Left ventricle myocardium inferior (tissue), 1 donor: ENCODE measurements at regions not wholly inside any gene's neighbourhood (a gene's known extent, or its start where the extent isn't known, plus 50 kb on each side); places are given as distances from the start of the nearest gene placed in this dataset.

ENCODE experiments used
- DNase-seq: peaks from one replicate; pipeline ENCODE4 v3.0.0-alpha.2; 2020
- H3K27ac ChIP-seq: fragments of 200-600 bp; replicated peaks from 2 replicates; pipeline ENCODE4 v1.8.0; 2021
- H3K27me3 ChIP-seq: fragments of 200-600 bp; 2 replicates; pipeline ENCODE4 v1.8.0; 2021; ENCODE audit warnings: low read depth
- H3K36me3 ChIP-seq: fragments of 200-600 bp; 2 replicates; pipeline ENCODE4 v1.8.0; 2021
- H3K4me1 ChIP-seq: fragments of 200-600 bp; 2 replicates; pipeline ENCODE4 v1.8.0; 2021
- H3K4me3 ChIP-seq: fragments of 200-600 bp; 2 replicates; pipeline ENCODE4 v1.8.0; 2021; ENCODE audit warnings: mild to moderate bottlenecking, moderate library complexity
- H3K9me3 ChIP-seq: fragments of 200-600 bp; replicated peaks from 2 replicates; pipeline ENCODE4 v1.8.0; 2021
- intact Hi-C: fragments of 100-400 bp; cut with micrococcal nuclease; formaldehyde crosslinking; loops from one replicate; pipeline ENCODE4 v1.11.0; 2022
- TF ChIP-seq, protein P1 (sequence below): fragments of 200-600 bp; IDR thresholded peaks from 2 replicates; pipeline ENCODE4 v1.8.0; 2021; ENCODE audit warnings: antibody characterized with exemption, mild to moderate bottlenecking, borderline replicate concordance
- donor health status: DM: no; HTN: yes; CAD: no; lungs with severe emphysema.

DNA sequence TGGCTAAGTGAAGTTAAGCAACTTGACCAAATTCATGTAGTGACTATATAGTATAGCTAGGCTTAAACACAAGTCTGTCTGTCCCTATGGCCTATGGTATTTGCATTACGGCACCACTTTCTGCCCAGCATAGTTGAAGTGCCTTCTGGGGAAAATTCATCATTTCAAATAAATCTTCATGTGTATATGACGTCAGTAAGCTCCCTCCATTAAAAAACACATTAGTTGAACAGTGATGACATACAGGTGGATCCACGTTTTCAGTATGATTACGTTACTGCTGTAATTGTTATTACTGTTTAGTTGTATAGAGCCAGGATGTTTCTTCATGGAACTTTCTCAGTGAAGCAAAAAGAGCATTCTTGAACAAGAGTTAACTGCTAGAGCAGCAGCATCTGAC is 96.2 kb downstream of the TENT5A start:
- intact Hi-C loops: no loop called here
- TF ChIP-seq, protein P1, sequence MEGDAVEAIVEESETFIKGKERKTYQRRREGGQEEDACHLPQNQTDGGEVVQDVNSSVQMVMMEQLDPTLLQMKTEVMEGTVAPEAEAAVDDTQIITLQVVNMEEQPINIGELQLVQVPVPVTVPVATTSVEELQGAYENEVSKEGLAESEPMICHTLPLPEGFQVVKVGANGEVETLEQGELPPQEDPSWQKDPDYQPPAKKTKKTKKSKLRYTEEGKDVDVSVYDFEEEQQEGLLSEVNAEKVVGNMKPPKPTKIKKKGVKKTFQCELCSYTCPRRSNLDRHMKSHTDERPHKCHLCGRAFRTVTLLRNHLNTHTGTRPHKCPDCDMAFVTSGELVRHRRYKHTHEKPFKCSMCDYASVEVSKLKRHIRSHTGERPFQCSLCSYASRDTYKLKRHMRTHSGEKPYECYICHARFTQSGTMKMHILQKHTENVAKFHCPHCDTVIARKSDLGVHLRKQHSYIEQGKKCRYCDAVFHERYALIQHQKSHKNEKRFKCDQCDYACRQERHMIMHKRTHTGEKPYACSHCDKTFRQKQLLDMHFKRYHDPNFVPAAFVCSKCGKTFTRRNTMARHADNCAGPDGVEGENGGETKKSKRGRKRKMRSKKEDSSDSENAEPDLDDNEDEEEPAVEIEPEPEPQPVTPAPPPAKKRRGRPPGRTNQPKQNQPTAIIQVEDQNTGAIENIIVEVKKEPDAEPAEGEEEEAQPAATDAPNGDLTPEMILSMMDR: no peak
- no peaks in the 10 kb centered on the region for H3K4me1 ChIP-seq
- DNase-seq: no peak
- no peaks in the 10 kb centered on the region for H3K36me3 ChIP-seq
- H3K27ac ChIP-seq: no peak overlapping the region
- no peak overlapping the region for H3K4me3 ChIP-seq
- H3K27me3 ChIP-seq: no peaks in the 10 kb centered on the region
- H3K9me3 ChIP-seq: no peaks in the 10 kb centered on the region

DNA sequence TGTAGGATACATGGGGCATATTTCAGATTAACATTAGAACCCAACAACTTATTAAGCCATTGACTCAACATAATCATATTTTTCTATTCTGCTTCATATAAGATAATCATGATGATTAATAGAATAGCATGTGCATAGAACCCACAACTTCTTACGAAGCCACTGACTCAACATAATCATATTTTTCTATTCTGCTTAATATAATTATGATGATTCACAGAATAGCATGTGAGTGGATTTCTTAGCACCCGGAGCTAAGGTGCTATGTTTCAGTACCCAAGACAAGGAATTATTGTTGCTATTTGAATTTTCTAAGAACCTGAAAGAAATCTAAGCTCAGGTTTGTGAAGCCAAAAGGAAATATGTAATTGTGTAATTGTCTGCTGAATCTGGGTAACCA is 96.8 kb downstream of the TENT5A start:
- Histone ChIP-seq H3K4me1 (no peaks in the 10 kb centered on the region), H3K36me3 (no peaks in the 10 kb centered on the region), H3K27me3 (no peaks in the 10 kb centered on the region), H3K4me3 (no peak overlapping the region), H3K9me3 (no peaks in the 10 kb centered on the region), H3K27ac (no peak overlapping the region)
- intact Hi-C loops: no loop called here
- DNase-seq: no peak
- TF ChIP-seq, protein P1: no peak

DNA sequence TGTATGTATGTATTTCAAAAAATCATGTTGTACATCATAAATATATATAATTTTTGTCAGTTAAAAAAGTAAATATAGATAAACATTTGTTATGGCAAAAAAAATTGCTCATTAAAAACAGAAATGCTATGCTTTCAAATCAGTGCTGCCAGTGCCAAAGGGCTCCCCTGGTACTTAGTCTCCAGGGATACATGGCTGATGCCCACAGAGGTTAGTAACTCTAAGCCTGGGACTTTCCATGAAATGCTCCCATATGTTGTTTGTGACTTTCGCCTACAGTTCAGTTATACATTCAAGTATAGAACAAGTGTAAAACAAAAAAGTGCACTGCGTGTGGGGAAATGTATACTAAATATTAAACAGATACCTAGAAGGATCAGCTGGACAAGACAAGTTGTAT is 104.0 kb downstream of the TENT5A start:
- no peak overlapping the region for H3K4me3 ChIP-seq
- H3K9me3 ChIP-seq: peaks cover 6% of the 10 kb centered on the region
- no peaks in the 10 kb centered on the region for H3K36me3 ChIP-seq
- no peak overlapping the region for H3K27ac ChIP-seq
- intact Hi-C loops: no loop called here
- no peaks in the 10 kb centered on the region for H3K27me3 ChIP-seq
- DNase-seq: no peak
- peaks cover 6% of the 10 kb centered on the region for H3K4me1 ChIP-seq
- TF ChIP-seq, protein P1: no peak

GRCh38 chr6:81643156-81643555 is 109.3 kb downstream of the TENT5A start:
- DNase-seq: no peak
- H3K4me1 ChIP-seq: peaks cover 6% of the 10 kb centered on the region
- H3K27ac ChIP-seq: no peak overlapping the region
- H3K27me3 ChIP-seq: no peaks in the 10 kb centered on the region
- H3K4me3 ChIP-seq: no peak overlapping the region
- TF ChIP-seq, protein P1: no peak
- no peaks in the 10 kb centered on the region for H3K9me3 ChIP-seq
- H3K36me3 ChIP-seq: no peaks in the 10 kb centered on the region
- intact Hi-C loops: no loop called here

GRCh38 chr6:81640891-81641290 is 111.6 kb downstream of the TENT5A start:
- Histone ChIP-seq H3K4me1 (no peaks in the 10 kb centered on the region), H3K36me3 (no peaks in the 10 kb centered on the region), H3K27ac (no peak overlapping the region), H3K4me3 (no peak overlapping the region), H3K27me3 (no peaks in the 10 kb centered on the region), H3K9me3 (no peaks in the 10 kb centered on the region)
- TF ChIP-seq, protein P1: no peak
- intact Hi-C loops: no loop called here
- no peak for DNase-seq

DNA sequence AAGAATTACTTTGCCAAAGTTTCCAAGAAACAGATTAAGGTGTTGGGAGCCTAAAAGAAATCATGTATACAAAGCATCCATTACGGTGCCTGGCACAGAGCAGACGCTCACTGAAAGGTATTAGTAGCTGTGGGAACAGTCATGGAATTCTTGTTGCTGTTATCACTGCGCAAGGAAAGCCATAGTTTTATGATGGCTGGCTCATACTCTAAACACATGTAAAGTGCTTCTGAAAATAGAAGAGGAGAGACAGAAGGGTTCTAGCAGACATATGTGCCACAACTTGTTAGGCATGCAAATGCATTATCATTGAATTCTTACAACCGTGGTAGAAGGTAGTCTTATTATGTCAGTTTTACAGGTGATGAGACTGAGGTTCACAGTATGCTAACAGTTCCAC is 112.4 kb downstream of the TENT5A start:
- TF ChIP-seq, protein P1: no peak
- no peaks in the 10 kb centered on the region for H3K4me1 ChIP-seq
- no peak overlapping the region for H3K4me3 ChIP-seq
- no peak overlapping the region for H3K27ac ChIP-seq
- intact Hi-C loops: no loop called here
- no peaks in the 10 kb centered on the region for H3K9me3 ChIP-seq
- H3K36me3 ChIP-seq: no peaks in the 10 kb centered on the region
- DNase-seq: no peak
- H3K27me3 ChIP-seq: no peaks in the 10 kb centered on the region
